ENCODE measurements at regions not wholly inside any gene's neighbourhood (a gene's known extent, or its start where the extent isn't known, plus 50 kb on each side); places are given as distances from the start of the nearest gene placed in this dataset.

GRCh38 chr1:59137276-59137615 is 159.6 kb upstream of the FGGY start:
- TF ChIP-seq, protein P1, sequence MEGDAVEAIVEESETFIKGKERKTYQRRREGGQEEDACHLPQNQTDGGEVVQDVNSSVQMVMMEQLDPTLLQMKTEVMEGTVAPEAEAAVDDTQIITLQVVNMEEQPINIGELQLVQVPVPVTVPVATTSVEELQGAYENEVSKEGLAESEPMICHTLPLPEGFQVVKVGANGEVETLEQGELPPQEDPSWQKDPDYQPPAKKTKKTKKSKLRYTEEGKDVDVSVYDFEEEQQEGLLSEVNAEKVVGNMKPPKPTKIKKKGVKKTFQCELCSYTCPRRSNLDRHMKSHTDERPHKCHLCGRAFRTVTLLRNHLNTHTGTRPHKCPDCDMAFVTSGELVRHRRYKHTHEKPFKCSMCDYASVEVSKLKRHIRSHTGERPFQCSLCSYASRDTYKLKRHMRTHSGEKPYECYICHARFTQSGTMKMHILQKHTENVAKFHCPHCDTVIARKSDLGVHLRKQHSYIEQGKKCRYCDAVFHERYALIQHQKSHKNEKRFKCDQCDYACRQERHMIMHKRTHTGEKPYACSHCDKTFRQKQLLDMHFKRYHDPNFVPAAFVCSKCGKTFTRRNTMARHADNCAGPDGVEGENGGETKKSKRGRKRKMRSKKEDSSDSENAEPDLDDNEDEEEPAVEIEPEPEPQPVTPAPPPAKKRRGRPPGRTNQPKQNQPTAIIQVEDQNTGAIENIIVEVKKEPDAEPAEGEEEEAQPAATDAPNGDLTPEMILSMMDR (conservative IDR thresholded peaks at IDR 0.05; ENCODE audit: low read depth, low read length): no peak
- TF ChIP-seq EZH2 (IDR thresholded peaks at IDR 0.05; ENCODE audit: borderline replicate concordance, low read depth, low read length, poor library complexity, severe bottlenecking): no peak

Measured in A673 (cell line).